ENCODE measurements at regions not wholly inside any gene's neighbourhood (a gene's known extent, or its start where the extent isn't known, plus 50 kb on each side); places are given as distances from the start of the nearest gene placed in this dataset.

GRCh38 chr13:90866006-90866405, 481.5 kb upstream of the MIR17HG start:
- no peak for TF ChIP-seq CTCF (IDR thresholded peaks at IDR 0.05)
- TF ChIP-seq POLR2A (IDR thresholded peaks at IDR 0.05): no peak

All from esophagus squamous epithelium (tissue), 4 donors.